NCI-H748 (cell line): ENCODE measurements at regions not wholly inside any gene's neighbourhood (a gene's known extent, or its start where the extent isn't known, plus 50 kb on each side); places are given as distances from the start of the nearest gene placed in this dataset.
"Not testable (repeated sequence)": the region's sequence is repeated elsewhere in the genome, so short reads cannot be mapped to it uniquely, and the experiment has no call there.

Source experiments
- DNase-seq: peaks from one replicate; lab custom pipeline; 2025; ENCODE audit not compliant: unreplicated experiment; lab: John Stamatoyannopoulos, UW

DNA sequence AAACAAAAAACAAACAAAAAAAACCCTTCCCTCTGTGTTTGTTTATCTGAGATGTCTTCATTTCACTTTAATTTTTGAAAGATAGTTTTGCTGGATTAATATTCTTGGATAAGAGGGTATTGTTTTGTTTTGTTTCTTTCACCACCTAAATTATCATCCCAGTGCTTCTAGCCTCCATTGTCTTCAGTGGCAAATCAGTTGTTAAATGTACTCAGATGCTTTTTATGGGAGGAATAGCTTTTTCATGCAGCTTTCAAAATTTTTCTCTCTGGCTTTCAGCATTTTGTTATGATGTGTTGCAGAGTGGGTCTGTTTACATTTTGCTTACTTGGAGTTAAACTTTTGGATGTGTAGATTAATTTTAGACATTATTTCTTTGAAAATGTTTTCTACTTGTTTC is 203.5 kb upstream of the DCC start:
- no peak for DNase-seq

DNA sequence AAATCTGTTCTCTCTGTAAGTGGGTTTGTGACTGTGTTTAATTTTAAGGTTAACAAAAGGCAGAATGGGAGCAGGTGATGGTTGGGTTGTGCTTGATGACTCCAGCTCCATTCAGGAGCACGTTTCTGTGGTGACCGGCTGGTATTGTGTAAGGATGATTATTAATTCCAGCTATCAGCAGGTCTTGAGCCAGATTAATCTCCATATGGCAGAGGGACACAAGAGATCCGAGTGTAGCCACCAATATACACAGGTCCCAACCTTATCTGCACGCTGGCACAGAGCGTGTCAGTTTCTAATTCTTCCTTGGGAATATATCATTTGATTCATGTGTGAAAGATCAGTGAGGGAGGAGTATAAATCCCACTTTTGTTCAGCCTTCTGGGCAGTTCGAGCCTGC is 199.0 kb upstream of the DCC start:
- peak; percentile 96 for DNase-seq

DNA sequence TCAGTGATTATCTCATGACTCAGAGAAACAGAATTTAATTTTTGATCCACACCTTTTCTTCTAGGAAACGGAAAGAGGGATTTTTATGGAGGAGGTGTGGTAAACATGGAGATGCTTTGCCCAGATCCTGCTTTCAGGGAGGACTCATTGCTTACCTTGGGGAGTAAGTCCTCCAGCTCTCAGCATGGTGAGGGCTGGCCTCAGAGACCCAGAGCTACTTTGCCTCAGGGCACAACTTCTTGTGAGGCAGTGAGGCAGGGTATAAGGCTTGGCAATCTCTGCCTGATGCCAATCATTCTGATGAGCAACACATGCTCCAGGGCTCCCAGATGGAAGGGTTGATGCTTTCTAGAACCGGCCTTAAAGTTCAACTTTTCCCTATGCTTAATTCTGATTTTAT is 189.9 kb upstream of the DCC start:
- DNase-seq: no peak

DNA sequence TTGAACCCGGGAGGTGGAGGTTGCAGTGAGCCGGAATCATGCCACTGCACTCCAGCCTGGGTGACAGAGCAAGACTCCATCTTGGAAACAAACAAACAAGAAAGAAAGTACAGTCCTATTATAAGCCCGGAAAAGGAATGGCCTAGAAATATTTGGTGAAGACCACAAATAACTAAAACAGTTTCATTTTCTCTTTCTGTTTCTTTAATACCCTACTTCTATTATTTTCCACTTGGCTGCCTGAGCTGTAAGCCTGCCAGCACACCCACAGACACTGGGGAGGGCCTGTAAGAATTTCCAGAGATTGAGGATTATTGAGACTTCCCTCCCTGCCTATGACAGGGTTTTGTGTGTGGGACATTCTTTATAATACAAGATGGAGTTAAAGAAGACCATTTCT is 188.0 kb upstream of the DCC start:
- no peak for DNase-seq

DNA sequence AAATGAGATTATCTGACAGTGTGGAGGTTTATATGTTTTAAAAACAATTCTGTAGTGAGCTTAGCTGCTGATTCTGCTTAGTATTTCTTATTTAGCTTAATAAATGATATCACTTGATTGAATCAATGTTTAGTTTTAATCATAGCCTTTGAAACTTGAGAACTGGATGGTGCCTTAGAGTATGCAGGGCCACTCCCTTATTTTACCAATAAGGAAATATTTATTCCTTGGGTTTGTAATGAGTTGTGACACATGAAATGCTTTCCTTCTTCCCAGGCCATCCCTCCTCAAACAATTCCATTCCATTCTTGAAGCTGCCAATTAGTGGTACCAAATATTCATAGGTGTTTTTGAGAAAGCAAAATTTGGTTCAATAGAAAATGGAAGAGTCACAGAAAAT is 183.8 kb upstream of the DCC start:
- DNase-seq: no peak

GRCh38 chr18:52160636-52161035 is 179.4 kb upstream of the DCC start:
- peak; percentile 23 for DNase-seq

- DNase-seq: peak; percentile 11
These were observed 176.5 kb upstream of the DCC start for GRCh38 chr18:52163478-52163877.

DNA sequence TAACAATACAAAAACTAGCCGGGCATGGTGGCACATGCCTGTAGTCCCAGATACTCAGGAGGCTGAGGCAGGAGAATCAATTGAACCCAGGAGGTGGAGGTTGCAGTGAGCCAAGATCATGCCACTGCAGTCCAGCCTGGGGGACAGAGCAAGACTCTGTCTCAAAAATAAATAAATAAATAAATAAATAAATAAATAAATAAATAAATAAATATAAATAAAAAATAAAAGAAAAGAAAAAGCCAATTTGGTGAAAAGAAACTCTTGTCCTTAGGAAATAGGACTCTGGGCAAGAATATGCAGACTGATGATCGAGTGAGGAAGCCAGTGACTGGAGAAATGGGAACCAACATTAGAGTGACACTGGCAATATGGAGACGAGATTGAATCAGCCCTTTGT is 171.9 kb upstream of the DCC start:
- DNase-seq: not testable (repeated sequence)

DNA sequence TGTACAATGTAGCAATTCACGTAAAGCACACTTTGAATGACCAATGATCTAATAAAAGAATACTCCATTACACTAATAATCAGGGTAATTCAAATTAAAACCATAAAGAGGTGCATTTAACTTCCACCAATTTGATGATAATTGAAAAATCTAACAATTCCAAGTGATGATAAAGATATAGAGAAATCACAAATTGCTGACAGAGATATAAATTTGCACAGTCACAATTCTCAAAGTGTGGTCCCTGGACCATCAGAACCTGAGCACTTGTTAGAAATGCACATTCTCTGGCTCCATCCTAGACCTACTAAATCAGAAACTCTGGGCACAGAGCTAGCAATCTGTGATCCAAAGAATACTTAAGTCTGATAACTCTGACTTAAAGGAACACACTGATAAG is 165.8 kb upstream of the DCC start:
- DNase-seq: no peak

DNA sequence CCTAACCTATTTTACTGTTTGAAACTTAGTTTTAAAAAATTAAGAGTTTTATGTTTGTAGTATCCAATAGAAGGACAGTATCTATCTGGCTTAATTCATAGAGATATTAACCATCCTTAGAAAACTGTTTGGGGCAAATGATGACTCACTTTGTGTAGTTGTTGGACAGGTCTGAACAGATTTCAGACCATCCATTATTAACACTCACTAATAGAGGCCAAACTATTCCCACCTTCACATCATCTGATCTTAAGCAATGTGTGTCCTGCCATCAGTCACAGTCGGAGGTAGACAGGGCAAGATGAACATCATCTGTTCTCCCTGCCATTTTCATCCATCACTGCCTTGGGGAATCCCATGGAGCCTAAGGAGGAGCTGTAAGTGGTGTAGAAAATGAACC is 164.6 kb upstream of the DCC start:
- DNase-seq: no peak

GRCh38 chr18:52183107-52183506 is 156.9 kb upstream of the DCC start:
- DNase-seq: no peak

DNA sequence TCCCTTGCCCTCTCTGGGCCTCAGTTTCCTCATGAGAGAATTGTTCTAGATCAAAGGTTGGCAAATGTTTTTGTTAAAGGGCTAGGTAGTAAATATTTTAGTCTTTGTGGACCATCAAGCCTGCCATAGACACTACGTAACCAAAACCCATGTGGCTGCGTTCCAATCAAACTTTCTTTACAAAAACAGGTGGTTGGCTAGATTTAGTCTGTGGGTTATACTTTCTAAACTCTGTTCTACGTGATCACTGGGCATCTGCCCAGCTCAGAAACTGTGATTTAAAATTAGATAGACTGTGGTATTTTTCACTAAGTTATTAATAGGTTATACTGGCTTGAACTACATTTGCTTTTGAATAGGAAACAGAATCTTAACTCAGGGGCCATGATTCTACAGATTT is 149.8 kb upstream of the DCC start:
- DNase-seq: no peak

DNA sequence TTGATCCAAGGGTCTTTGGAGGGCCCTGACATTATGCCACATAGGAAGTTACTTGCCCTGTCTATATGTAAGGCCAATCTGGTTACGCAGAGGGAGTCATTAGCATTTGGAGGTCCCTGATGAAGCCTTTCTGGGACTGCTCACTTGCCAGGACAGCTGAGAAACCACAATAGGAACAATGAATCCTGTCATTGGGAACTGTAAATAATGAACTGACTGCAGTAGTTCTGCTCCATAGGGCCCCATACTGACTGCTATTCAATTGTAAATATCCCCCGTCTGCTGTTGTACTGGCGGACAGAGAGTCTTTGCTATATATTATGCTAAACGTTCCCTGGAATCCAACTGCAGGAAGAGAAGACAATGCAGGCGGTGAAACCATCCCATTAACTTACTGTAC is 149.4 kb upstream of the DCC start:
- peak; percentile 61 for DNase-seq

- no peak for DNase-seq
These were observed 139.6 kb upstream of the DCC start for GRCh38 chr18:52200406-52200805.

DNA sequence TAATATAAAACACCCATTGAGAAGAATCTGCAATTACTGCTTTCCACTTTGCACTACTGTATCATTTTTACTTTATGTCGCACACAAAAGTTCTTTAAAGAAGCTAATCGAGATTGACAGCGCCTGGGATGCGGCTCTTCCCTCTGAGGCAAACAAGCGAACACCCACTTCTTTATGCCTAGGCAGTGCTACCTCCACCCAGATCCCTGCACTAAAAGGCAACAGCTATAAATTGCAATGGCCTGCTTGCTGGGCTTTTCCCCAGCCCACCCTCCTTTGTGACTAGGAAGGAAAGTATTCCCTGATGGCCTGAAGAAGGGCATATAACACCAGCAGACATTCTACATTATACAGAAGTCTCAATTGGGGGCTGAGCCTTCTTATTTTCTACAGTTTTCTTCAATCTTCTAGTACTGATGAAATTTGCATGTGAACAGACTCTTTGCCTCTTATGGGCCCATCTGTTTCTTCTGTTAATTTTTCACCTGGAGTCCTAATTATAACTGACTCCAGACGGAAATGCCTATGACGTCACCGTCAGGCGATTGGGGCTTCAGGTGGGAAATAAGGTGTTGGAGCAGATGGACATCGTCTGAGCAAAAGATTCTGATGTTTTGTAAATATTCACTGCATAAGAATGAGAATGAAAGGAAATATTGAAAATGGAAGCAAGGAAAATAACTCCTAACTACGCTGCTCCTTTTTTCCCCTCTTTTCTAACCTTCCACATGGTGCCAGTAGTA is 138.9 kb upstream of the DCC start:
- no peak for DNase-seq

- no peak for DNase-seq
These were observed 131.4 kb upstream of the DCC start for GRCh38 chr18:52208646-52209045.

- DNase-seq: no peak
These were observed 123.9 kb upstream of the DCC start for GRCh38 chr18:52216109-52216508.

DNA sequence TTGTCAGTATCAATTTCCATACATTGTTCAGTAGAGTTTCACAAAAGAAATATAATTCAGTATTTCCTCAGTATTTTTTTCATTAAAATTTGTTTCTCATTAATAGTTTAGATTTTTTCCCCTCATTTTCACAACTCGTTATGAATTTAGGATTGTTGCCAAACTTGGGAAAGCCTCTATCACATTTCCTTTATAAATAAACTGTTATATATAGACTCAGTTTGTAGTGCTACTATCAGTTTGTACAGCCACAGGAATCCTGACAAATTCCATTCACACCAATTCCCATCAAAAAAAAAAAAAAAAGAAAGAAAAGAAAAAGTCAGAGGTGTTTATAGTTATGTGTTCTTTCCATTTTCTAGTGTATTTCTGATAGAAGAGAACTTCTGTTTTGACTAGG is 123.3 kb upstream of the DCC start:
- no peak for DNase-seq

- DNase-seq: no peak
These were observed 120.9 kb upstream of the DCC start for GRCh38 chr18:52219102-52219501.

DNA sequence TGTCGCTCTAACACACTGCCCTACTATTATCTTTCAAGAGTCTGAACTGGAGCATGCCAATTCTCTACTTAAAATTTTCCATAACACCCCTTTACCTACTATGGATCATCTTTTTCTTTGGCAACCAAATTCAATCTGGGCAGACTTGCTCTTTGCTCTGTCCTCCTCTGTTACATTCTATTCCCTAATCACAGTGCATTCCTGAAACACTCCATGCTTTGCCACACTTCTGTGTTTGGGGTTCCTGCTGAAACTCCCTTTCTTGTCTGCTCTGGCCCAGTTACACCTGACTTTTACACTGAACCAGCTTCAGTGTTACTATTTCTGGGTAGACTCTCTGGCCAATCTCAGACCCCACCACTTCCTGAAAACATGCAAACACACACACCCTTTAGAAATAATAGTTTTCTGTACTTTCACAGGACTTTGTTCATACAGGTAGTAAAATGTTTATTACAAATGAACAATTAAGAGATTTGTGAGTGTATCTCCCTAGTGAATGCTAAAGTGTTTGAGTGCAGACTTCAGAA is 119.9 kb upstream of the DCC start:
- DNase-seq: no peak

GRCh38 chr18:52222211-52222610 is 117.8 kb upstream of the DCC start:
- DNase-seq: no peak

DNA sequence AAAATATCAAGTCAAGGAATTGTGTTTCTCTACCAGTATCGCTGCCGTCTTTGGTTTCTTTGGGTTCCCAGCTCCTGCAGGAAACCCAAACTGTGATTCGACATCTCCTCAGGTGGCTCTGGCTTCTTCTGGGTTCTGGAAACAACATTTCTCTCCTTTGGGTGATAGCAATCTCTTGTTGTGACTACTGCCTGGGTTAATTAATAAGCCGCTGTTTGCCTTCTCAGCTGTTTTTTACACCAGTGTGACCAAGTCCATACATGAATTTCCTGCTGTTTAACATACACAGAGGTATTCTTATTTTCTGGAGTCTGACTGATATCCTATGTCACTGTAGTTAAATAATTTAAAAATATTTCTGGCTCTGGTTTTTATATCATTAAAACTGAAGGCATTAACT is 112.5 kb upstream of the DCC start:
- no peak for DNase-seq

DNA sequence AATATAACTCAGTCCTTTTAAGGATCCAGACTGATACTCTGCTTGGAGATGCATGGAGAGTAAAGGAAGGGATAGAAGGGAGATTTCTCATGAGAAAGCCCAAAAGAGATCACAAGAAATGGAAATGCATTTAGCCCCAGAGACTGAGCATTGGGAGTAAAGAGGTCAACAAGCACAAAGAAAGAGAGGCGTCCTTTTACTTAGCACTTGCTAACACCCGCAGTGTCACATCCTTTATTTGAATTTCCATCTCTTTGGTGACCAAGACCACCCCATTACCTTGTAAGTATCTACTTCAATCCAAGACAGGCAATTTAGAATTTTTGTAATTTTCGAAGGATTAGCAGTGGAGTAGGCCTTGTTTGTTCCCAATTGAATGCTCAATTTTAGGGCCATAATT is 111.8 kb upstream of the DCC start:
- DNase-seq: no peak
